PC-9 (cell line): ENCODE measurements at regions not wholly inside any gene's neighbourhood (a gene's known extent, or its start where the extent isn't known, plus 50 kb on each side); places are given as distances from the start of the nearest gene placed in this dataset.

Experiments
- EZH2 ChIP-seq: fragments of 200-600 bp; sonication (generic); IDR thresholded peaks from 2 replicates; pipeline ENCODE4 v1.8.0; 2017; ENCODE audit warnings: antibody characterized with exemption, low read depth
- TF ChIP-seq, protein P1 (sequence below): fragments of 200-600 bp; sonication (generic); conservative IDR thresholded peaks from 2 replicates; pipeline ENCODE4 v1.6.1; 2017; ENCODE audit warnings: mixed run types, antibody characterized with exemption, mild to moderate bottlenecking, moderate library complexity

DNA sequence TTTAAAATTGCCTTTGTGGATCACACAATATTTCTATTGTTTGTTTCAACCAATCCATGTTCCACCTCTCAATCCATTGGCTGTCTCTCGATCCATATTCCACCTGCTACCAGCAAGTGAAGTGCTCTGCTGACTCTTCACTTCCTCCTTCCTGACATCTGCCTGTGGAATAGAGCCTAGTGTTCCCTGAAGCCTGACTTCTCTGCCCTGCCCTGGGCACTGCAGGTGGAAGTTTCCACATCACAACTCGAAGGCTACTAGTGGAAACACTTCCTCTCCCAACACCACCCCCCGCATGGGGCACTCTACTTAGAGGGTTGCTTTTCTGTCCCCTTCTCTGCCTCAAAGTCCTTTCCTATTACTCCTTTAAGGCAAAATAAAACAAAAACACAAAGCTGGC, 563.8 kb upstream of the IGFBP3 start:
- TF ChIP-seq, protein P1, sequence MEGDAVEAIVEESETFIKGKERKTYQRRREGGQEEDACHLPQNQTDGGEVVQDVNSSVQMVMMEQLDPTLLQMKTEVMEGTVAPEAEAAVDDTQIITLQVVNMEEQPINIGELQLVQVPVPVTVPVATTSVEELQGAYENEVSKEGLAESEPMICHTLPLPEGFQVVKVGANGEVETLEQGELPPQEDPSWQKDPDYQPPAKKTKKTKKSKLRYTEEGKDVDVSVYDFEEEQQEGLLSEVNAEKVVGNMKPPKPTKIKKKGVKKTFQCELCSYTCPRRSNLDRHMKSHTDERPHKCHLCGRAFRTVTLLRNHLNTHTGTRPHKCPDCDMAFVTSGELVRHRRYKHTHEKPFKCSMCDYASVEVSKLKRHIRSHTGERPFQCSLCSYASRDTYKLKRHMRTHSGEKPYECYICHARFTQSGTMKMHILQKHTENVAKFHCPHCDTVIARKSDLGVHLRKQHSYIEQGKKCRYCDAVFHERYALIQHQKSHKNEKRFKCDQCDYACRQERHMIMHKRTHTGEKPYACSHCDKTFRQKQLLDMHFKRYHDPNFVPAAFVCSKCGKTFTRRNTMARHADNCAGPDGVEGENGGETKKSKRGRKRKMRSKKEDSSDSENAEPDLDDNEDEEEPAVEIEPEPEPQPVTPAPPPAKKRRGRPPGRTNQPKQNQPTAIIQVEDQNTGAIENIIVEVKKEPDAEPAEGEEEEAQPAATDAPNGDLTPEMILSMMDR, result no peak
- no peak for TF ChIP-seq EZH2
